KOPT-K1 (cell line): ENCODE measurements at regions not wholly inside any gene's neighbourhood (a gene's known extent, or its start where the extent isn't known, plus 50 kb on each side); places are given as distances from the start of the nearest gene placed in this dataset.

Experiments
- H3K27ac ChIP-seq: fragments of 200-600 bp; sonication (generic); 2 replicates; pipeline ENCODE4 v1.5.1; 2016; ENCODE audit warnings: antibody characterized with exemption, mild to moderate bottlenecking, low read depth, low read length; ENCODE audit not compliant: poor library complexity, severe bottlenecking
- H3K36me3 ChIP-seq: fragments of 200-600 bp; sonication (generic); 2 replicates; pipeline ENCODE4 v1.5.1; 2017; ENCODE audit warnings: antibody characterized with exemption, mild to moderate bottlenecking, low read length, moderate library complexity; ENCODE audit not compliant: insufficient read depth
- H3K9me3 ChIP-seq: fragments of 200-600 bp; sonication (generic); 2 replicates; pipeline ENCODE4 v1.5.1; 2017; ENCODE audit warnings: antibody characterized with exemption, low read length, mild to moderate bottlenecking; ENCODE audit not compliant: insufficient read depth, poor library complexity, severe bottlenecking

GRCh38 chr1:177786176-177786745 is 183.6 kb downstream of the SEC16B start:
- Histone ChIP-seq H3K36me3 (no peaks in the 10 kb centered on the region), H3K9me3 (no peaks in the 10 kb centered on the region), H3K27ac (no peak overlapping the region)

- H3K36me3 ChIP-seq = no peaks in the 10 kb centered on the region
- H3K27ac ChIP-seq = no peak overlapping the region
- no peaks in the 10 kb centered on the region for H3K9me3 ChIP-seq
Measured at GRCh38 chr1:177784936-177785335, 184.9 kb downstream of the SEC16B start.

GRCh38 chr1:177784409-177784808 is 185.4 kb downstream of the SEC16B start:
- no peaks in the 10 kb centered on the region for H3K36me3 ChIP-seq
- H3K27ac ChIP-seq = no peak overlapping the region
- H3K9me3 ChIP-seq = no peaks in the 10 kb centered on the region

- H3K27ac ChIP-seq = no peak overlapping the region
- no peaks in the 10 kb centered on the region for H3K36me3 ChIP-seq
- no peaks in the 10 kb centered on the region for H3K9me3 ChIP-seq
Measured at GRCh38 chr1:177783051-177783450, 186.8 kb downstream of the SEC16B start.

- no peaks in the 10 kb centered on the region for H3K36me3 ChIP-seq
- no peak overlapping the region for H3K27ac ChIP-seq
- H3K9me3 ChIP-seq = no peaks in the 10 kb centered on the region
Measured at GRCh38 chr1:177780096-177780700, 189.7 kb downstream of the SEC16B start.

- Histone ChIP-seq H3K9me3 (peaks cover 1% of the 10 kb centered on the region), H3K27ac (no peak overlapping the region), H3K36me3 (no peaks in the 10 kb centered on the region)
Measured at GRCh38 chr1:177779166-177779965, 190.5 kb downstream of the SEC16B start.

GRCh38 chr1:177775924-177776323 is 193.9 kb downstream of the SEC16B start:
- Histone ChIP-seq H3K36me3 (no peaks in the 10 kb centered on the region), H3K27ac (no peak overlapping the region), H3K9me3 (peaks cover 23% of the 10 kb centered on the region)

- no peak overlapping the region for H3K27ac ChIP-seq
- peaks cover 23% of the 10 kb centered on the region for H3K9me3 ChIP-seq
- H3K36me3 ChIP-seq = no peaks in the 10 kb centered on the region
Measured at GRCh38 chr1:177772386-177772960, 197.4 kb downstream of the SEC16B start.

- peaks cover 23% of the 10 kb centered on the region for H3K9me3 ChIP-seq
- H3K36me3 ChIP-seq = no peaks in the 10 kb centered on the region
- H3K27ac ChIP-seq = no peak overlapping the region
Measured at GRCh38 chr1:177771688-177772087, 198.2 kb downstream of the SEC16B start.

- Histone ChIP-seq H3K36me3 (no peaks in the 10 kb centered on the region), H3K9me3 (peaks cover 23% of the 10 kb centered on the region), H3K27ac (no peak overlapping the region)
Measured at GRCh38 chr1:177770096-177770495, 199.8 kb downstream of the SEC16B start.

- Histone ChIP-seq H3K27ac (no peak overlapping the region), H3K36me3 (no peaks in the 10 kb centered on the region), H3K9me3 (no peaks in the 10 kb centered on the region)
Measured at GRCh38 chr1:177755851-177756560, 213.9 kb downstream of the SEC16B start.

GRCh38 chr1:177754603-177755002 is 215.3 kb downstream of the SEC16B start:
- Histone ChIP-seq H3K9me3 (no peaks in the 10 kb centered on the region), H3K36me3 (no peaks in the 10 kb centered on the region), H3K27ac (no peak overlapping the region)

- H3K27ac ChIP-seq = no peak overlapping the region
- no peaks in the 10 kb centered on the region for H3K36me3 ChIP-seq
- H3K9me3 ChIP-seq = no peaks in the 10 kb centered on the region
Measured at GRCh38 chr1:177753655-177754054, 216.2 kb downstream of the SEC16B start.

GRCh38 chr1:177748080-177748801 is 221.6 kb downstream of the SEC16B start:
- Histone ChIP-seq H3K9me3 (no peaks in the 10 kb centered on the region), H3K36me3 (no peaks in the 10 kb centered on the region), H3K27ac (no peak overlapping the region)
